Transverse colon (tissue), 4 donors: ENCODE measurements at regions not wholly inside any gene's neighbourhood (a gene's known extent, or its start where the extent isn't known, plus 50 kb on each side); places are given as distances from the start of the nearest gene placed in this dataset.

Experiments
- DNase-seq: peaks from one replicate; pipeline ENCODE4 v3.0.0-alpha.2; 2019
- H3K27ac ChIP-seq, 4 donors: fragments of 200-600 bp; sonication (generic); 2 replicates each; pipeline ENCODE4 v1.5.1; 2016 to 2018; ENCODE audit warnings: inconsistent platforms in 4 of 4
- H3K27me3 ChIP-seq: fragments of 200-600 bp; sonication (generic); 2 replicates; pipeline ENCODE4 v1.5.1; 2017; ENCODE audit warnings: inconsistent platforms
- H3K36me3 ChIP-seq, 4 donors: fragments of 200-600 bp; sonication (generic); 2 replicates each; pipeline ENCODE4 v1.5.1; 2017 to 2019; ENCODE audit warnings: inconsistent platforms in 4 of 4
- H3K4me1 ChIP-seq, 4 donors: fragments of 200-600 bp; sonication (generic); 2 replicates each; pipeline ENCODE4 v1.5.1; 2017 to 2020; ENCODE audit warnings: inconsistent platforms in 4 of 4
- H3K4me3 ChIP-seq, 4 donors: fragments of 200-600 bp; sonication (generic); 1 replicate in 1 of 4; 2 replicates in 3 of 4; pipeline versions ENCODE4 v1.5.1 to v1.6.1; 2017 to 2019; ENCODE audit warnings: inconsistent platforms in 4 of 4
- H3K9me3 ChIP-seq, 2 donors: fragments of 200-600 bp; sonication (generic); 2 replicates each; pipeline ENCODE4 v1.5.1; 2017 to 2019; ENCODE audit warnings: inconsistent platforms in 2 of 2
- EP300 ChIP-seq: sonication (generic); formaldehyde crosslinking; IDR thresholded peaks from one replicate; pipeline ENCODE4 v1.6.1; 2017; ENCODE audit warnings: antibody characterized with exemption, low read depth
- POLR2A ChIP-seq: fragments of 450-650 bp; IDR thresholded peaks from one replicate; pipeline ENCODE4 v1.6.1; 2016; ENCODE audit warnings: antibody characterized with exemption, mild to moderate bottlenecking, moderate library complexity
- POLR2AphosphoS5 ChIP-seq, 3 donors: sonication (generic); formaldehyde crosslinking; IDR thresholded peaks; one replicate each; pipeline ENCODE4 v1.6.1; 2016; ENCODE audit warnings: antibody characterized with exemption in 3 of 3
- WGBS, 2 donors: methylation state at CpG; one replicate each; pipeline ENCODE4 v1.1.5; 2018; ENCODE audit warnings: low coverage in 1 of 2; 5-methylcytosine and 5-hydroxymethylcytosine counted together
- in situ Hi-C, 4 donors: fragments of 200-750 bp; cut with MboI; loops; one replicate each; pipeline versions ENCODE4 v1.15.0 to v1.15.1; 2017; ENCODE audit warnings: low sequenced_read_pairs in 3 of 4, low pct_ligation_motif_present in 1 of 4, low pct_unique_long_range_greater_than_20kb in 1 of 4
- intact Hi-C: fragments of 100-400 bp; cut with DNase I; formaldehyde crosslinking; loops from one replicate; pipeline ENCODE4 v1.15.1; 2023; ENCODE audit warnings: low total_unique reads
- TF ChIP-seq, protein P1 (sequence below), 5 experiments: fragments of 200-600 bp in 3 of 5; fragments of 450-650 bp in 2 of 5; sonication (generic) in 3 of 5; IDR thresholded peaks; 1 replicate in 2 of 5; 2 replicates in 3 of 5; pipeline ENCODE4 v1.5.1; 2016 to 2017; ENCODE audit warnings: antibody characterized with exemption in 5 of 5, inconsistent platforms in 3 of 5, mild to moderate bottlenecking in 2 of 5, moderate library complexity in 1 of 5

DNA sequence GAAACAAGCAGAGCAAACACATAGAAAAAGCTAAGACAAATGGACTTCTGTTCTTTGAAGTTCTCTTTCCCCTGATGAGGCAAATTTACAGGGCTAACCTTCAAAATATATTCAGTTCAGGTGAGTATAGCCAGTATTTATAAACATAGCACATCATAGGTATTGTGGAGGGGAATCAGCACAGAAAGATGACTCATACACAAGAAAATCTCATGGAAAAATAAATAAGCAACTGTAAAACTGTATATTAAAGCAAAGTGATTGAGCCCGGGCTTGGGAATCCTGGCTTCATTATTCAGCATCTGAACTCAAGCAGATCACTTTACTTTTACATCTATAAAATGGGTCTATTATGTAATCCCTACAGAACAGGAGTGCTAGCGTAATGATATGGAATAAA lies 173.5 kb upstream of the PAPPA start:
- Histone ChIP-seq H3K9me3 (no peaks in the 10 kb centered on the region), H3K27ac (no peak overlapping the region), H3K36me3 (no peaks in the 10 kb centered on the region), H3K27me3 (no peaks in the 10 kb centered on the region), H3K4me1 (no peaks in the 10 kb centered on the region), H3K4me3 (no peak overlapping the region)
- intact Hi-C loops = no loop called here
- in situ Hi-C loops = no loop called here
- 57 to 71% methylated on average over 2 of the region's 2 CpGs for WGBS, 2 donors
- TF ChIP-seq, protein P1, sequence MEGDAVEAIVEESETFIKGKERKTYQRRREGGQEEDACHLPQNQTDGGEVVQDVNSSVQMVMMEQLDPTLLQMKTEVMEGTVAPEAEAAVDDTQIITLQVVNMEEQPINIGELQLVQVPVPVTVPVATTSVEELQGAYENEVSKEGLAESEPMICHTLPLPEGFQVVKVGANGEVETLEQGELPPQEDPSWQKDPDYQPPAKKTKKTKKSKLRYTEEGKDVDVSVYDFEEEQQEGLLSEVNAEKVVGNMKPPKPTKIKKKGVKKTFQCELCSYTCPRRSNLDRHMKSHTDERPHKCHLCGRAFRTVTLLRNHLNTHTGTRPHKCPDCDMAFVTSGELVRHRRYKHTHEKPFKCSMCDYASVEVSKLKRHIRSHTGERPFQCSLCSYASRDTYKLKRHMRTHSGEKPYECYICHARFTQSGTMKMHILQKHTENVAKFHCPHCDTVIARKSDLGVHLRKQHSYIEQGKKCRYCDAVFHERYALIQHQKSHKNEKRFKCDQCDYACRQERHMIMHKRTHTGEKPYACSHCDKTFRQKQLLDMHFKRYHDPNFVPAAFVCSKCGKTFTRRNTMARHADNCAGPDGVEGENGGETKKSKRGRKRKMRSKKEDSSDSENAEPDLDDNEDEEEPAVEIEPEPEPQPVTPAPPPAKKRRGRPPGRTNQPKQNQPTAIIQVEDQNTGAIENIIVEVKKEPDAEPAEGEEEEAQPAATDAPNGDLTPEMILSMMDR (IDR thresholded peaks at IDR 0.05) = no peak
- no peak for TF ChIP-seq EP300
- TF ChIP-seq POLR2A = no peak
- no peak for TF ChIP-seq POLR2AphosphoS5 (IDR thresholded peaks at IDR 0.05)
- no peak for DNase-seq

DNA sequence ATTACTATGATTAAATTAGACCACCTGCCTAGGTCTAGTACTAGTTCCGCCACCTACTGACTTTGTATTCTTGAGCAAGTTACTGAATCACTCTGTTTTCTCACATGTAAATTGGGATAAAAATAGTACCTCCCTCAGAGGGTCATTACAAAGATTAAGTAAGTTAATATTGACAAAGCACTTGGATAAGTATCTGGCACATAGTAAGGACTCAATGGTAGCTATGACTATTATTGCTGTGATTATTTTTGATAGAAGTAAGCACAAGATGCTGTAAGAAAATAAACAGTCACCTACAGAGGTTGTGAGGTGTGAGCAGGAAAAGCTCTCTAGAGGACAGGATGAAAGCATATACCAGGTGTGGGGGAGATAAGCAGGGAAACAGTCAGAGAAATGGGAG lies 173.1 kb upstream of the PAPPA start:
- H3K4me1 ChIP-seq = no peaks in the 10 kb centered on the region
- no peak overlapping the region for H3K27ac ChIP-seq
- H3K4me3 ChIP-seq = no peak overlapping the region
- H3K27me3 ChIP-seq = no peaks in the 10 kb centered on the region
- 82 to 100% methylated on average over 1 of the region's 1 CpG for WGBS, 2 donors
- in situ Hi-C loops (no loop called here), intact Hi-C loops (no loop called here)
- DNase-seq = no peak
- no peak for TF ChIP-seq POLR2A
- TF ChIP-seq, protein P1 (IDR thresholded peaks at IDR 0.05) = no peak
- TF ChIP-seq EP300 = no peak
- no peak for TF ChIP-seq POLR2AphosphoS5 (IDR thresholded peaks at IDR 0.05)
- H3K9me3 ChIP-seq = no peaks in the 10 kb centered on the region
- no peaks in the 10 kb centered on the region for H3K36me3 ChIP-seq

DNA sequence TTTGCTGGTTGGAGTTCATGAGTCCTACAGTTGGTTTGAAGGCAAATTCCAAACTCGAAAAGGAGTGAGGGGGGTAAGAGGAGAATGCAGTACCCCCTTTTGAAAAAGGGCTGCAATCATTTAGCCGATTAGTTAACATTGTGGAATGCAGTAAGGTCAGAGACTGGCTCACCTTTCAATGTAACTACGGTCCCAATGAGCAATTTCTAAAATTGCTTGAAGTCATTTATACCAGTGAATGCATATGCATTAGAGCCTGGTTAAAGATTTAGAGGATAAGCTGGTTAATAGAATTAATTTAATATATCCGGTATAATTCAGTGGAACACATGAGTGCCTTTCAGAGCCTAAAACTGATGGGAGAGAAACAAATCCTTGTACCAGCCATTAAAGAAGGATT lies 172.6 kb upstream of the PAPPA start:
- in situ Hi-C loops (no loop called here), intact Hi-C loops (no loop called here)
- H3K9me3 ChIP-seq = no peaks in the 10 kb centered on the region
- H3K27me3 ChIP-seq = no peaks in the 10 kb centered on the region
- H3K4me1 ChIP-seq = no peaks in the 10 kb centered on the region
- H3K27ac ChIP-seq = no peak overlapping the region
- no peak for DNase-seq
- no peaks in the 10 kb centered on the region for H3K36me3 ChIP-seq
- WGBS, 2 donors = 82 to 83% methylated on average over 4 of the region's 4 CpGs
- TF ChIP-seq, protein P1 (IDR thresholded peaks at IDR 0.05) = no peak
- TF ChIP-seq EP300 (no peak), POLR2A (no peak), POLR2AphosphoS5 (IDR thresholded peaks at IDR 0.05) (no peak)
- no peak overlapping the region for H3K4me3 ChIP-seq

DNA sequence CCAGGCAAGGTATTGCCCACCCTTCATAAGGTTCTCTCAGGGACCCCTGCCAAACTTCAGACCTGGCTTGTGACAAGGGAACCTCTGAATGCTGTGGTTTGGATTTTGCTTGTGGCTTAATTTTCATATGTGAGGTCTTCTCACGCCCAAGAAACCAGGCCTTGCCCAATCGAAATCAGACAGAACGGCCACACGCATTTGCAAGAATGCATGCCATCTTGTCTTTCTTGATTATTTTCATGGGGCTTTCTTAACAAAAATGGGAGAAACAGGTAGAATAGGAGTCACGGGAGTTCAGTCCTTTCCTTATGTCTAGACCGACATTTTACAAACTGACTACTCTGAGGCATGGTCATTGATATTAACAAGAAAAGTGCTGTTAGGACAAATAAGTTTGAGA lies 170.2 kb upstream of the PAPPA start:
- WGBS, 2 donors = 88 to 90% methylated on average over 6 of the region's 6 CpGs
- Histone ChIP-seq H3K27me3 (no peaks in the 10 kb centered on the region), H3K27ac (no peak overlapping the region), H3K4me3 (no peak overlapping the region), H3K4me1 (no peaks in the 10 kb centered on the region), H3K36me3 (no peaks in the 10 kb centered on the region), H3K9me3 (no peaks in the 10 kb centered on the region)
- intact Hi-C loops = no loop called here
- TF ChIP-seq POLR2AphosphoS5 (IDR thresholded peaks at IDR 0.05) (no peak), POLR2A (no peak), EP300 (no peak)
- TF ChIP-seq, protein P1 (IDR thresholded peaks at IDR 0.05) = no peak
- in situ Hi-C loops = no loop called here
- no peak for DNase-seq
